GM19455 (cell line): ENCODE measurements at regions not wholly inside any gene's neighbourhood (a gene's known extent, or its start where the extent isn't known, plus 50 kb on each side); places are given as distances from the start of the nearest gene placed in this dataset.
"Not testable (repeated sequence)": the region's sequence is repeated elsewhere in the genome, so short reads cannot be mapped to it uniquely, and the experiment has no call there.

ENCODE experiments used
- ATAC-seq: cut with Tn5 transposase; IDR thresholded peaks from one replicate; pipeline ENCODE4 v1.9.1; 2021; ENCODE audit not compliant: unreplicated experiment

- ATAC-seq: no peak
These were observed 1246.5 kb downstream of the UQCRFS1 start for GRCh38 chr19:27966390-27966816.

DNA sequence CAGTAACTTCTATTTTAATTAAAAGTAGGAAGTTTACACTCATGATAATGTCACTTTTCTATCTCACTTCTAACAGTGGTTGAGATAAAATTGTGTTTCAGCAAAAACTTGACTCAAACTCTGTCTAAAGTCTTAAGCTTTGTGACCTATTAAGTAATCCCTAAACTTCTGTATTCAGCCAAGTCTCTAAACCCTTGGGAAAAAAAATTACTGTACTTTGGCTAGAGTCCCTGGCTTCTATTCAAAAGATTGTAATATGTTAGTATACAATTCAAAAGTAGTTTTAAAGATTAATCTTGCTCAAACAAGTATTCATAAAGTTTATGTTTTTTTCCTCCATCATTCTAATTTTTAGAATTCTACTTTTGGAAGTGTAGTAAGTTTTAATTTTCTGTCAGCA, 1248.8 kb downstream of the UQCRFS1 start:
- ATAC-seq: no peak

GRCh38 chr19:27962264-27962663, 1250.7 kb downstream of the UQCRFS1 start:
- ATAC-seq: no peak

GRCh38 chr19:27955485-27956480, 1257.2 kb downstream of the UQCRFS1 start:
- no peak for ATAC-seq

GRCh38 chr19:27942607-27943006, 1270.3 kb downstream of the UQCRFS1 start:
- not testable (repeated sequence) for ATAC-seq

GRCh38 chr19:27936139-27936538, 1276.8 kb downstream of the UQCRFS1 start:
- ATAC-seq: no peak

GRCh38 chr19:27935669-27936068, 1277.3 kb downstream of the UQCRFS1 start:
- ATAC-seq: no peak

GRCh38 chr19:27929399-27929798, 1283.6 kb downstream of the UQCRFS1 start:
- no peak for ATAC-seq

GRCh38 chr19:27925202-27925601, 1287.7 kb downstream of the UQCRFS1 start:
- ATAC-seq: no peak

DNA sequence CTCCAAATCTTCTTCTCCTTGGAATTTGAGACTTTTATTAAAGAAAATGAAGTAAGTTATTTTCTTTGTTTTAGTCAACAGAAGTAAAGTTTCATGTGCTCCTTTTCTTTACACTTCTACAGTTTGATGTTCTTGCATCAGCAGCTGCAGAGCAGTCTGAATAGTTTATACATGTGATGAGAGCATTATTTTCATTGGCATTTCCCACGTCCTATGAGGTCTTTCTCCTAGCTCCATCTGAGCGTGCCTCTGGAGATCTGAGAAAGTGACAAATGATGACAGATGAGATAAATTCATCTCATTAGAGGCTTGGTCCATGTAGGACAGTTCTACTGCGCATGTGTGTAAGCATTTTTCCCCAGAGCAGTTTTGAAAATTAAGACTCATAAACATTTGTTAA, 1290.0 kb downstream of the UQCRFS1 start:
- ATAC-seq: no peak

DNA sequence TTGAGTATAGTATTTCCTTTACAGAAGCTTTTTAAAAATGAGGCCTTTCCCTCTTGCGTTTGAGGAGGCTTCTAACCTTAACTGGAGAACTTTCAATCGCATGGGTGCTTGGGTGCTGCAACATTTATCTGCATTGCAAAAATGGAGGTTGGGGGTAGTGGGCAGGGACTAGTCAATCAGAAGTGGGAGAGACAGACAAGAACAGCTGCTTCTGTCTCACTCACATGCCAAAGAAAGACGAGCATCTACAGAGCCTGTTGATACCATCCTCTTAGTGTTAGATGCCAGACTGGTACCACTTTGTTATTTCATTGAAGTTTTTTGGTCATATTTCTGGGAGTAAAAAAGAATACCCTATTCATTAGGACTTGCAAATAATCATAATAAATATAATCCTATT, 1292.2 kb downstream of the UQCRFS1 start:
- ATAC-seq: no peak

- ATAC-seq: no peak
These were observed 1294.1 kb downstream of the UQCRFS1 start for GRCh38 chr19:27918818-27919217.

GRCh38 chr19:27911122-27911898, 1301.6 kb downstream of the UQCRFS1 start:
- ATAC-seq: no peak

GRCh38 chr19:27909861-27910260, 1303.1 kb downstream of the UQCRFS1 start:
- no peak for ATAC-seq

GRCh38 chr19:27909185-27909840, 1303.6 kb downstream of the UQCRFS1 start:
- ATAC-seq: no peak

- no peak for ATAC-seq
These were observed 1306.9 kb downstream of the UQCRFS1 start for GRCh38 chr19:27906081-27906480.

DNA sequence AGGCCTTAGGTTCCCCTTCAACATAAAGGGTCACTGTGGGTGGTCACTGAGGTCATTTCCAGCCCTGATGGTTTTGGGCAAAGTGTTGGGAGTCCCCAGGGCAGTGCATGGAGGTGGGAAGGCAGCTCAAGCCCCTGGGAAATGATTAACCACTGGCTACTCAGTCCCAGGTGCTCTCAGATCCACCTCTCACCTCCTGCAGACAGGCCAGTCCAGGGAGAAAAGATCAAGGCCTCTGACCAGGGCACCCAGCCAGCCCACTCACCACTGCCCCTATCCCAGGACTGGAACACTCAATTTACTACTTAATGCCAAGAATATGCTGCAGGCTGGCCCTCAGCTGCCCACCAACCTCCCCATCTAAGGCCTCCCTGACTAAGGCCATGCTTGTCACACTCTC, 1307.9 kb downstream of the UQCRFS1 start:
- no peak for ATAC-seq

DNA sequence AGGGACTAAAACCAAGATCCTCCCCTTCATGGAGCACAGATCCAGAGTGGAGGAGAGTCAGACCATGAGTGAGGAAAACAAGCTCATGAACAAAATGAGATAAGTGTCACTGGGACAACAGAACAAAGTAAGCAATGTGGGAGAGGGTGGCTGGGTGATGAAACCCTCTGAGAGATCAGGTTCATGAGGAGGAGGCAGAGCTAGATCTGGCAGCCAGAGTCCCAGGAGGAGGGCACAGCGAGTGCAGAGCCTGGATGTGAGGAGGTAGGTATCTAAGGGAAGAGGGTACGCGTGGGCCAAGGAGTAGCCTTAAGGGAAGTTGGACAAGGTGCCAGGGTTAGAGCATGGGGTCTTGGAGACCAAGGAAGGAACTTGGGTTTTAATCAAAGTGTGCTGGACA, 1311.9 kb downstream of the UQCRFS1 start:
- no peak for ATAC-seq

- no peak for ATAC-seq
These were observed 1316.9 kb downstream of the UQCRFS1 start for GRCh38 chr19:27896091-27896490.

DNA sequence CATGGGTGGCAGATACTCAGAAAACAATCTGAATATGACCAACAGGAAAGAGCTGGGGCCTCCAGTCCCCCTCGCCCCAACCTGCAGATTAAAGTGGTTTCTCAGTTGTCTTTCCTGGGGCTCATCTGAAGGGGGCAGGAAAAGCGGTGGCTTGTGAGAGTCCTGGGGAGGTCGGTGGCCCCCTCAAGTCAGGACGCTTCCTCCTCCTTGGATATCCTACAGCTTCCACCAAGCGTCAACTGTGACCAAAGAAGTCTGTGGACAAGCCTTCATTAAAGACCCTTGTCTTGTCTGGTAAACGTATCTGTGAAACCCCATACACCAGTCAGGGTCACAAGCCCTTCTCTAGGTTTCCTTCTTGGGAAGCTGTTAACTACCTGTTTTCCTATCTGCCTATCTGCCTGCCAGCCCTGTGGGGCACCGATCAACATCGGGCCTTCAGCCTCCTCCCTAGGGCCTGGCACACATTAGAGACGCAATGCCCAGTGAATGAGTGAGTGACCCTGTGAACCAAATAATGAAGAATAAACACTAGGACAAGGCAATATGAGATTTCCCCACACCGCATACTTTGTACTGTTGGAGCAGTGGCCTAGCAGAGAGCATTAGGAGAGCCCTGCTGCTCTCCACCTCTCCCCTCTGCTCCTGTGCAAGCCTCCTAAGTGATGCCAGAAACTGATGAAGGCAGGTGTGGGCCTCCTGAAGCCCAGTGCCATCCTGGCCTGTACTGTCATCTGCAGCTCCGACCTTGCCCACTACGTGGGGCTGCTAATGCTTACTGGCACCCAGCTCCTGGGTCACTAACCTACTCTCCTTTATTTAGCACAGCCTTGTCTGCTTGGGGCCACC, 1317.8 kb downstream of the UQCRFS1 start:
- ATAC-seq: no peak
